Right atrium auricular region (tissue), 2 donors: ENCODE measurements at regions not wholly inside any gene's neighbourhood (a gene's known extent, or its start where the extent isn't known, plus 50 kb on each side); places are given as distances from the start of the nearest gene placed in this dataset.

Experiments used
- DNase-seq: peaks from one replicate; pipeline ENCODE4 v3.0.0-alpha.2; 2019; ENCODE audit warnings: low spot score
- H3K27ac ChIP-seq, 2 donors: fragments of 200-600 bp; sonication (generic); 1 replicate in 1 of 2; 2 replicates in 1 of 2; pipeline ENCODE4 v1.5.1; 2016 to 2019
- H3K27me3 ChIP-seq, 2 donors: fragments of 200-600 bp; sonication (generic); one replicate each; pipeline versions ENCODE4 v1.5.1 to v1.6.0; 2017 to 2019
- H3K36me3 ChIP-seq: fragments of 200-600 bp; sonication (generic); one replicate; pipeline ENCODE4 v1.5.1; 2016
- H3K4me1 ChIP-seq, 2 donors: fragments of 200-600 bp; sonication (generic); one replicate each; pipeline versions ENCODE4 v1.5.1 to v1.6.0; 2017 to 2019
- H3K4me3 ChIP-seq, 2 donors: fragments of 200-600 bp; sonication (generic); 1 replicate in 1 of 2; 2 replicates in 1 of 2; pipeline ENCODE4 v1.5.1; 2017 to 2019; ENCODE audit warnings: mild to moderate bottlenecking in 1 of 2, moderate library complexity in 1 of 2
- H3K9me3 ChIP-seq, 2 donors: fragments of 200-600 bp; sonication (generic); one replicate each; pipeline ENCODE4 v1.5.1; 2019
- TF ChIP-seq, protein P1 (sequence below), 2 donors: fragments of 200-600 bp; sonication (generic); IDR thresholded peaks; one replicate each; pipeline ENCODE4 v1.5.1; 2019; ENCODE audit warnings: antibody characterized with exemption in 2 of 2

DNA sequence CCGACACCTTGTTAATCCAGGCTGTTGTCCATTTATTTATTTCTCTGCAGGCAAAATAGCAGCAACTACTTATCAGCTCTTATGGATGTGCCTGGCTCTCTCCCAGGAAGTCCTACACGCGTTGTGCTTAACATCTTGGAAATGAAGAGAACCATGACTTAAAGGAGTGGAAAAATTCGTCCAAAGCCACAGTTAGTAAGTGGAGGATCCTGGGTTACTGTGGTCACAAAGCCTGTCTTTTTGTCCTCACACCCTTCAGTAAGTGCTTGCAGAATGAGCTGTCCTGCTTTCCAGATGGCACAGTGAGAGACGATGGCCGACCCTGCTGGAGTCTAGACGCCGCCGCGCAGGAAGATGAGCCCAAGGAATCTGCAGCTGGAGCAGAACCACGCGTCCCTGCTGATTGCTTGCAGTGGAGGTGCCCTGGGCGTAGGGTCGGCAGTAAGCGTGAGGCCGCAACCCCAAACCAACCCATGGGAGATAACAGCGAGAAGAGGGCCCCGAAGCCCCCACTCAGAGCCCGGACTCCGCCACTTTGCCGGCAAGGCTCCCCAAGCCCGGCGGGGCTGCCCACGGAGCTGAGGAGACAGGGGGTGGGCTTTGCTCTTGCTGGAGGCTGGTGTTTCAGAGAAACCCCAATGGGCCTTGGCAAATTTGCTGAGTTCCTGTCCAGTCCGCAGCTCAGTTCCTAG, 178.6 kb downstream of the CXCL12 start:
- TF ChIP-seq, protein P1, sequence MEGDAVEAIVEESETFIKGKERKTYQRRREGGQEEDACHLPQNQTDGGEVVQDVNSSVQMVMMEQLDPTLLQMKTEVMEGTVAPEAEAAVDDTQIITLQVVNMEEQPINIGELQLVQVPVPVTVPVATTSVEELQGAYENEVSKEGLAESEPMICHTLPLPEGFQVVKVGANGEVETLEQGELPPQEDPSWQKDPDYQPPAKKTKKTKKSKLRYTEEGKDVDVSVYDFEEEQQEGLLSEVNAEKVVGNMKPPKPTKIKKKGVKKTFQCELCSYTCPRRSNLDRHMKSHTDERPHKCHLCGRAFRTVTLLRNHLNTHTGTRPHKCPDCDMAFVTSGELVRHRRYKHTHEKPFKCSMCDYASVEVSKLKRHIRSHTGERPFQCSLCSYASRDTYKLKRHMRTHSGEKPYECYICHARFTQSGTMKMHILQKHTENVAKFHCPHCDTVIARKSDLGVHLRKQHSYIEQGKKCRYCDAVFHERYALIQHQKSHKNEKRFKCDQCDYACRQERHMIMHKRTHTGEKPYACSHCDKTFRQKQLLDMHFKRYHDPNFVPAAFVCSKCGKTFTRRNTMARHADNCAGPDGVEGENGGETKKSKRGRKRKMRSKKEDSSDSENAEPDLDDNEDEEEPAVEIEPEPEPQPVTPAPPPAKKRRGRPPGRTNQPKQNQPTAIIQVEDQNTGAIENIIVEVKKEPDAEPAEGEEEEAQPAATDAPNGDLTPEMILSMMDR (IDR thresholded peaks at IDR 0.05) = no peak

DNA sequence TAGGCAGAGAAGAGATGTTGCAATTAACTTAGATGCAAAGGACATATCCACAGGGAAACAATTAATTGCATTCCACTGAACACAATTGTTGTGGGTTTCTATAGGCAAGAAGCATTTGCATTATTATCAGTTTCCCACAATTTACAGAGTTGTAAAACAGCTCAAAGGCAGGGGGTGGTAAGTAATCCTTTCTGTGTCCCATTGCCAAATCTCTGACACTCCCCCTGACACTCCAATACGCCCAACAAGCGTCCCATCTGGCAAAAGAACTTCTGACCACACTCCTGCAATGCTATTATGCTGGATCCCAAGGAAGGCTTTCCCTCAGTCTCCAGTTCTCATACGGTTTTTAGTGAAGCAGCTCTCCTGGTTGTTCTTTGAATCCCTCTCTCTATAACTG, 179.8 kb downstream of the CXCL12 start:
- Histone ChIP-seq H3K9me3 (no peaks in the 10 kb centered on the region), H3K4me3 (no peak overlapping the region), H3K27me3 (no peaks in the 10 kb centered on the region), H3K4me1 (peaks cover 0 to 7% of the 10 kb centered on the region in 2 donors), H3K27ac (no peak overlapping the region), H3K36me3 (no peaks in the 10 kb centered on the region)
- TF ChIP-seq, protein P1 (IDR thresholded peaks at IDR 0.05) = no peak
- DNase-seq = no peak

More for the DNA sequence above, 178.6 kb downstream of the CXCL12 start:
- Histone ChIP-seq H3K9me3 (no peaks in the 10 kb centered on the region), H3K27me3 (no peaks in the 10 kb centered on the region), H3K4me1 (peaks cover 0 to 7% of the 10 kb centered on the region in 2 donors), H3K4me3 (no peak overlapping the region), H3K36me3 (no peaks in the 10 kb centered on the region), H3K27ac (no peak overlapping the region)
- no peak for DNase-seq

GRCh38 chr10:44203535-44203934, 181.4 kb downstream of the CXCL12 start:
- peaks cover 0 to 9% of the 10 kb centered on the region in 2 donors for H3K4me1 ChIP-seq
- H3K9me3 ChIP-seq = no peaks in the 10 kb centered on the region
- no peak overlapping the region for H3K27ac ChIP-seq
- no peaks in the 10 kb centered on the region for H3K27me3 ChIP-seq
- DNase-seq = no peak
- no peak overlapping the region for H3K4me3 ChIP-seq
- TF ChIP-seq, protein P1 (IDR thresholded peaks at IDR 0.05) = no peak
- no peaks in the 10 kb centered on the region for H3K36me3 ChIP-seq

GRCh38 chr10:44202952-44203351, 181.9 kb downstream of the CXCL12 start:
- Histone ChIP-seq H3K9me3 (no peaks in the 10 kb centered on the region), H3K36me3 (no peaks in the 10 kb centered on the region), H3K27ac (no peak overlapping the region), H3K27me3 (no peaks in the 10 kb centered on the region), H3K4me3 (no peak overlapping the region), H3K4me1 (peaks cover 0 to 14% of the 10 kb centered on the region in 2 donors)
- TF ChIP-seq, protein P1 (IDR thresholded peaks at IDR 0.05) = no peak
- no peak for DNase-seq

- Histone ChIP-seq H3K27ac (no peak overlapping the region), H3K9me3 (no peaks in the 10 kb centered on the region), H3K4me1 (peaks cover 0 to 19% of the 10 kb centered on the region in 2 donors), H3K27me3 (no peaks in the 10 kb centered on the region), H3K4me3 (no peak overlapping the region), H3K36me3 (no peaks in the 10 kb centered on the region)
- DNase-seq = no peak
- TF ChIP-seq, protein P1 (IDR thresholded peaks at IDR 0.05) = no peak
Measured at GRCh38 chr10:44201656-44202055, 183.2 kb downstream of the CXCL12 start.

- peaks cover 0 to 17% of the 10 kb centered on the region in 2 donors for H3K4me1 ChIP-seq
- H3K36me3 ChIP-seq = no peaks in the 10 kb centered on the region
- TF ChIP-seq, protein P1 (IDR thresholded peaks at IDR 0.05) = no peak
- H3K9me3 ChIP-seq = no peaks in the 10 kb centered on the region
- no peak overlapping the region for H3K4me3 ChIP-seq
- no peaks in the 10 kb centered on the region for H3K27me3 ChIP-seq
- no peak for DNase-seq
- H3K27ac ChIP-seq = no peak overlapping the region
Measured at GRCh38 chr10:44201011-44201410, 183.9 kb downstream of the CXCL12 start.
